PC-3 (cell line): ENCODE measurements at regions not wholly inside any gene's neighbourhood (a gene's known extent, or its start where the extent isn't known, plus 50 kb on each side); places are given as distances from the start of the nearest gene placed in this dataset.

Source experiments
- EZH2 ChIP-seq: fragments of 300-600 bp; sonication (generic); IDR thresholded peaks from one replicate; pipeline ENCODE4 v1.6.1; 2017; ENCODE audit warnings: antibody characterized with exemption, mild to moderate bottlenecking, low read length; ENCODE audit not compliant: unreplicated experiment
- TF ChIP-seq, protein P1 (sequence below): fragments of 300-600 bp; sonication (generic); conservative IDR thresholded peaks from 2 replicates; pipeline ENCODE4 v1.5.1; 2017; ENCODE audit warnings: antibody characterized with exemption, low read depth, mild to moderate bottlenecking, low read length

GRCh38 chr4:77305766-77306165 is 148.8 kb downstream of the CCNG2 start:
- TF ChIP-seq, protein P1, sequence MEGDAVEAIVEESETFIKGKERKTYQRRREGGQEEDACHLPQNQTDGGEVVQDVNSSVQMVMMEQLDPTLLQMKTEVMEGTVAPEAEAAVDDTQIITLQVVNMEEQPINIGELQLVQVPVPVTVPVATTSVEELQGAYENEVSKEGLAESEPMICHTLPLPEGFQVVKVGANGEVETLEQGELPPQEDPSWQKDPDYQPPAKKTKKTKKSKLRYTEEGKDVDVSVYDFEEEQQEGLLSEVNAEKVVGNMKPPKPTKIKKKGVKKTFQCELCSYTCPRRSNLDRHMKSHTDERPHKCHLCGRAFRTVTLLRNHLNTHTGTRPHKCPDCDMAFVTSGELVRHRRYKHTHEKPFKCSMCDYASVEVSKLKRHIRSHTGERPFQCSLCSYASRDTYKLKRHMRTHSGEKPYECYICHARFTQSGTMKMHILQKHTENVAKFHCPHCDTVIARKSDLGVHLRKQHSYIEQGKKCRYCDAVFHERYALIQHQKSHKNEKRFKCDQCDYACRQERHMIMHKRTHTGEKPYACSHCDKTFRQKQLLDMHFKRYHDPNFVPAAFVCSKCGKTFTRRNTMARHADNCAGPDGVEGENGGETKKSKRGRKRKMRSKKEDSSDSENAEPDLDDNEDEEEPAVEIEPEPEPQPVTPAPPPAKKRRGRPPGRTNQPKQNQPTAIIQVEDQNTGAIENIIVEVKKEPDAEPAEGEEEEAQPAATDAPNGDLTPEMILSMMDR = 0 out of 2 replicates have a peak, but pooled peaks have one; percentile 31
- no peak for TF ChIP-seq EZH2
